IPS-NIHi7 (cell line): ENCODE measurements at regions not wholly inside any gene's neighbourhood (a gene's known extent, or its start where the extent isn't known, plus 50 kb on each side); places are given as distances from the start of the nearest gene placed in this dataset.
"Not testable (repeated sequence)": the region's sequence is repeated elsewhere in the genome, so short reads cannot be mapped to it uniquely, and the experiment has no call there.

Source experiments
- DNase-seq: peaks from one replicate; pipeline ENCODE4 v3.0.0; 2012; ENCODE audit warnings: mixed read lengths; ENCODE audit errors: extremely low spot score

GRCh38 chr7:83827036-83827435, 178.1 kb upstream of the SEMA3E start:
- DNase-seq: no peak

- no peak for DNase-seq
Observed at GRCh38 chr7:83824214-83824613, 175.3 kb upstream of the SEMA3E start.

- DNase-seq: no peak
Observed at GRCh38 chr7:83821866-83822265, 172.9 kb upstream of the SEMA3E start.

- DNase-seq: no peak
Observed at GRCh38 chr7:83820641-83821040, 171.7 kb upstream of the SEMA3E start.

GRCh38 chr7:83819911-83820310, 171.0 kb upstream of the SEMA3E start:
- DNase-seq: no peak

- no peak for DNase-seq
Observed at GRCh38 chr7:83814480-83814879, 165.5 kb upstream of the SEMA3E start.

- DNase-seq: not testable (repeated sequence)
Observed at GRCh38 chr7:83812563-83812962, 163.6 kb upstream of the SEMA3E start.

GRCh38 chr7:83808982-83809381, 160.0 kb upstream of the SEMA3E start:
- DNase-seq: no peak

GRCh38 chr7:83807774-83808173, 158.8 kb upstream of the SEMA3E start:
- no peak for DNase-seq

- no peak for DNase-seq
Observed at GRCh38 chr7:83806538-83806937, 157.6 kb upstream of the SEMA3E start.

- DNase-seq: no peak
Observed at GRCh38 chr7:83799333-83799732, 150.4 kb upstream of the SEMA3E start.

- no peak for DNase-seq
Observed at GRCh38 chr7:83798489-83798888, 149.6 kb upstream of the SEMA3E start.

GRCh38 chr7:83796760-83797159, 147.8 kb upstream of the SEMA3E start:
- no peak for DNase-seq

GRCh38 chr7:83794829-83795228, 145.9 kb upstream of the SEMA3E start:
- DNase-seq: no peak

- no peak for DNase-seq
Observed at GRCh38 chr7:83793558-83793957, 144.6 kb upstream of the SEMA3E start.

GRCh38 chr7:83791737-83792136, 142.8 kb upstream of the SEMA3E start:
- DNase-seq: peak; percentile 25

- DNase-seq: no peak
Observed at GRCh38 chr7:83786858-83787257, 137.9 kb upstream of the SEMA3E start.

- DNase-seq: no peak
Observed at GRCh38 chr7:83782628-83783027, 133.7 kb upstream of the SEMA3E start.

GRCh38 chr7:83778073-83778443, 129.1 kb upstream of the SEMA3E start:
- no peak for DNase-seq

GRCh38 chr7:83777406-83778072, 128.6 kb upstream of the SEMA3E start:
- DNase-seq: no peak

- DNase-seq: no peak
Observed at GRCh38 chr7:83769407-83769806, 120.5 kb upstream of the SEMA3E start.

GRCh38 chr7:83751217-83751616, 102.3 kb upstream of the SEMA3E start:
- DNase-seq: no peak

GRCh38 chr7:83749495-83749894, 100.6 kb upstream of the SEMA3E start:
- DNase-seq: no peak

GRCh38 chr7:83739527-83739926, 90.6 kb upstream of the SEMA3E start:
- no peak for DNase-seq
